ENCODE measurements at regions not wholly inside any gene's neighbourhood (a gene's known extent, or its start where the extent isn't known, plus 50 kb on each side); places are given as distances from the start of the nearest gene placed in this dataset.

GRCh38 chr16:55214412-55214811 is 109.6 kb upstream of the IRX6 start:
- in situ Hi-C loops (cut with HindIII; ENCODE audit: low sequenced_read_pairs), result no loop called here

GRCh38 chr16:55214974-55215494 is 109.0 kb upstream of the IRX6 start:
- in situ Hi-C loops (cut with HindIII; ENCODE audit: low sequenced_read_pairs), result no loop called here

- in situ Hi-C loops (cut with HindIII; ENCODE audit: low sequenced_read_pairs), result no loop called here
Observed at GRCh38 chr16:55217392-55217791, 106.6 kb upstream of the IRX6 start.

- in situ Hi-C loops (cut with HindIII; ENCODE audit: low sequenced_read_pairs), result no loop called here
Observed at GRCh38 chr16:55221836-55222235, 102.2 kb upstream of the IRX6 start.

GRCh38 chr16:55222486-55222885 is 101.5 kb upstream of the IRX6 start:
- in situ Hi-C loops (cut with HindIII; ENCODE audit: low sequenced_read_pairs), result no loop called here

- in situ Hi-C loops (cut with HindIII; ENCODE audit: low sequenced_read_pairs), result no loop called here
Observed at GRCh38 chr16:55225972-55226542, 97.9 kb upstream of the IRX6 start.

GRCh38 chr16:55232822-55233221 is 91.2 kb upstream of the IRX6 start:
- in situ Hi-C loops (cut with HindIII; ENCODE audit: low sequenced_read_pairs), result no loop called here

GRCh38 chr16:55233464-55233863 is 90.5 kb upstream of the IRX6 start:
- in situ Hi-C loops (cut with HindIII; ENCODE audit: low sequenced_read_pairs), result no loop called here

GRCh38 chr16:55236655-55237054 is 87.3 kb upstream of the IRX6 start:
- in situ Hi-C loops (cut with HindIII; ENCODE audit: low sequenced_read_pairs), result no loop called here

- in situ Hi-C loops (cut with HindIII; ENCODE audit: low sequenced_read_pairs), result no loop called here
Observed at GRCh38 chr16:55239723-55240122, 84.3 kb upstream of the IRX6 start.

GRCh38 chr16:55240888-55241287 is 83.1 kb upstream of the IRX6 start:
- in situ Hi-C loops (cut with HindIII; ENCODE audit: low sequenced_read_pairs), result no loop called here

- in situ Hi-C loops (cut with HindIII; ENCODE audit: low sequenced_read_pairs), result no loop called here
Observed at GRCh38 chr16:55242667-55243066, 81.3 kb upstream of the IRX6 start.

- in situ Hi-C loops (cut with HindIII; ENCODE audit: low sequenced_read_pairs), result no loop called here
Observed at GRCh38 chr16:55248058-55248457, 75.9 kb upstream of the IRX6 start.

- in situ Hi-C loops (cut with HindIII; ENCODE audit: low sequenced_read_pairs), result no loop called here
Observed at GRCh38 chr16:55248494-55248893, 75.5 kb upstream of the IRX6 start.

- in situ Hi-C loops (cut with HindIII; ENCODE audit: low sequenced_read_pairs), result no loop called here
Observed at GRCh38 chr16:55249361-55249760, 74.6 kb upstream of the IRX6 start.

GRCh38 chr16:55249936-55250335 is 74.1 kb upstream of the IRX6 start:
- in situ Hi-C loops (cut with HindIII; ENCODE audit: low sequenced_read_pairs), result no loop called here

GRCh38 chr16:55250701-55251100 is 73.3 kb upstream of the IRX6 start:
- in situ Hi-C loops (cut with HindIII; ENCODE audit: low sequenced_read_pairs), result no loop called here

- in situ Hi-C loops (cut with HindIII; ENCODE audit: low sequenced_read_pairs), result no loop called here
Observed at GRCh38 chr16:55251151-55251550, 72.9 kb upstream of the IRX6 start.

GRCh38 chr16:55252577-55252976 is 71.4 kb upstream of the IRX6 start:
- in situ Hi-C loops (cut with HindIII; ENCODE audit: low sequenced_read_pairs), result no loop called here

- in situ Hi-C loops (cut with HindIII; ENCODE audit: low sequenced_read_pairs), result no loop called here
Observed at GRCh38 chr16:55253987-55254386, 70.0 kb upstream of the IRX6 start.

GRCh38 chr16:55255733-55256282 is 68.2 kb upstream of the IRX6 start:
- in situ Hi-C loops (cut with HindIII; ENCODE audit: low sequenced_read_pairs), result no loop called here

GRCh38 chr16:55256412-55257016 is 67.5 kb upstream of the IRX6 start:
- in situ Hi-C loops (cut with HindIII; ENCODE audit: low sequenced_read_pairs), result no loop called here

Measured in DLD1 (cell line).